ENCODE measurements at regions not wholly inside any gene's neighbourhood (a gene's known extent, or its start where the extent isn't known, plus 50 kb on each side); places are given as distances from the start of the nearest gene placed in this dataset.
"Not testable (repeated sequence)": the region's sequence is repeated elsewhere in the genome, so short reads cannot be mapped to it uniquely, and the experiment has no call there.

GRCh38 chr12:90481748-90482147 is 473.2 kb downstream of the CCER1 start:
- no peak for DNase-seq (ENCODE audit: low read depth)
- no peak for TF ChIP-seq CTCF (conservative IDR thresholded peaks at IDR 0.05; ENCODE audit: control insufficient read depth, insufficient read depth, low read depth, low read length)
- H3K4me3 ChIP-seq (ENCODE audit: control insufficient read depth, low read depth, low read length): no peak overlapping the region

DNA sequence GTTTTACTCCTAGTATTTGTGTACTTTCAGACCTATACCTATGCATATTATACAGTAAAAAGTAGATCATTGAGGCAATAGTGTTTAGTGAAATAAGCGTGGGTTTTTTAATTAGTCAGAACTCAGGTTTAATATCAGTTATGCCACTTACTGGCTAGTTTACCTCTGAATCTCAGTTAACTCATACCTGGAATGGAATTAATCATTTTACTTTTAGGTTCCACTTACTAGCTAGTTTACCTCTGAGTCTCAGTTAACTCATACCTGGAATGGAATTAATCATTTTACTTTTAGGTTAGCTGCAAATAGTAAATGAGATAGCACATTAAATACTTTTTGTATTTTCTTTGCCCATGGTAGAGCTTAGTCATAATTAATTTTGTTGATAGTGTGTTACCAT is 475.7 kb downstream of the CCER1 start:
- TF ChIP-seq CTCF (conservative IDR thresholded peaks at IDR 0.05; ENCODE audit: control insufficient read depth, insufficient read depth, low read depth, low read length): no peak
- no peak for DNase-seq (ENCODE audit: low read depth)
- H3K4me3 ChIP-seq (ENCODE audit: control insufficient read depth, low read depth, low read length): no peak overlapping the region

DNA sequence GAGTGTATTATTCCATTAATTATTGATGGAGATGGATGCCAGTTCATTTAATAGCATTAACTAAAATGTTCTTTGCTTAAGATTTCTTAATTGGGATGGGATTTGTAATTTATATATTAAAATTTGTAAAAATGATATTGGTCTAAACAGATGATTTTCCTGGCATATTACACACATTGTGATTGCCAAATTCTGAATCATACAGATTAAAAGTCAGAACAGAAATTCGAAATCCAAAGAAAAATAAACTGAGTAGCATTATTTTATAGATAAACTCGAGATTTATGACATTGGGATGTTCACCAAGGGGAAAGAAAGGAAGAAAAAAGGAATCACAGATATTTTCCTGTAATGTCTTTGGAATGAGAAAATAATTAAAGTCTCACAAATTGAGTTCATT is 481.1 kb downstream of the CCER1 start:
- peak; percentile 4 for DNase-seq (ENCODE audit: low read depth)
- no peak for TF ChIP-seq CTCF (conservative IDR thresholded peaks at IDR 0.05; ENCODE audit: control insufficient read depth, insufficient read depth, low read depth, low read length)
- no peak overlapping the region for H3K4me3 ChIP-seq (ENCODE audit: control insufficient read depth, low read depth, low read length)

- no peak for TF ChIP-seq CTCF (conservative IDR thresholded peaks at IDR 0.05; ENCODE audit: control insufficient read depth, insufficient read depth, low read depth, low read length)
- peak; percentile 22 for DNase-seq (ENCODE audit: low read depth)
- H3K4me3 ChIP-seq (ENCODE audit: control insufficient read depth, low read depth, low read length): no peak overlapping the region
These were observed 494.3 kb downstream of the CCER1 start for GRCh38 chr12:90460681-90461080.

DNA sequence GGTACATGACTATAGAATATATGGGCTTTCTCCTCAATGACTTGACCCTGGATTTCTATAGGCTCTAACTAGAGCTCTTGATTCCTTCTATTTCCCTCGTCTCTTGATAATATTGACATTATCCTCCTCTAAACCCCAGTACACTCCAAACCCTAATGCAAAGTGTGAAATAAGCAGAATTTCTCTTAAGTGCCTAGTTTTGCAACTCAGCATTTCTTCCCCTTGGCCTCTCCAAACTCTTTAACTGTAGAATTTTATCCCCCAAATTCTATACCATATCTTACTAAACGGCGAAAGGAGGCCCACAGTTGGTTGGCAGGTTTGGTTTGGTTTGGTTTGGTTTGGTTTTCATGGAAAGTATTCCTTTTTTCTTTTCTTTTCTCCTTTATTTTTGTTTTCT is 498.7 kb downstream of the CCER1 start:
- H3K4me3 ChIP-seq (ENCODE audit: control insufficient read depth, low read depth, low read length): no peak overlapping the region
- TF ChIP-seq CTCF (conservative IDR thresholded peaks at IDR 0.05; ENCODE audit: control insufficient read depth, insufficient read depth, low read depth, low read length): no peak
- DNase-seq (ENCODE audit: low read depth): no peak

DNA sequence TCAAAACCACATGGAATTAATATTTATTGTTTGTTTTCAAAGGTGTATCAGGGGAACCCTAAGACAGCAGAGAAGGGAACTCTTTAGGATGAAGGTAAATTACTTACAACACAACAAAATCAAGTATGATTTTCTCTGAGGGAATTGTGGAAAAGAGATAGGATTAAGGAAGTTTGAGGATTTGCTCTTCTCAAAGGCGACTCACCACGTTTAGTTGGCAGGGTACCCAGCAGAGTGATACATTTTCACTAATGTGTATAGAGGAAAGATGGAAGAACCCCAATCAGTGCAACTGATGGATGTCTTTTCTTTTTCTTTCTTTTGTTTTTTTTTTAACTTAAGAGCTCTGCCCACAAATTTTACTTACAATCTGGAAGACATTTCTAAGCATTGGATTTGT is 499.2 kb downstream of the CCER1 start:
- peak; percentile 8 for DNase-seq (ENCODE audit: low read depth)
- no peak for TF ChIP-seq CTCF (conservative IDR thresholded peaks at IDR 0.05; ENCODE audit: control insufficient read depth, insufficient read depth, low read depth, low read length)
- H3K4me3 ChIP-seq (ENCODE audit: control insufficient read depth, low read depth, low read length): no peak overlapping the region

GRCh38 chr12:90449611-90450010 is 505.4 kb downstream of the CCER1 start:
- peak; percentile 1 for DNase-seq (ENCODE audit: low read depth)
- TF ChIP-seq CTCF (conservative IDR thresholded peaks at IDR 0.05; ENCODE audit: control insufficient read depth, insufficient read depth, low read depth, low read length): no peak

DNA sequence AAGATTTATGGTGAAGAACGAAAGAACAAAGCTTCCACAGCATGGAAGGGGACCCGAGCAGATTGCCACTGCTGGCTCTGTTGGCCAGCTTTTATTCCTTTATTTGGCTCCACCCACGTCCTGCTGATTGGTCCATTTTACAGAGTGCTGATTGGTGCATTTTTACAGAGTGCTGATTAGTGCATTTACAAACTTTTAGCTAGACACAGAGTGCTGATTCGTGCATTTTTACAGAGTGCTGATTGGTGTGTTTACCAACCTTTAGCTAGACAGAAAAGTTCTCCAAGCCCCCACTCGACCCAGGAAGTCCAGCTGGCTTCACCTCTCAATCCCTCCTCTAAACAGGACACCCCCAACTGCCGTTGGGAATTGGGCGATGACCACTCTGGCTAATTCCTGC is 511.5 kb downstream of the CCER1 start:
- not testable (repeated sequence) for H3K4me3 ChIP-seq (ENCODE audit: control insufficient read depth, low read depth, low read length); DNase-seq (ENCODE audit: low read depth)

More at GRCh38 chr12:90449611-90450010, 505.4 kb downstream of the CCER1 start:
- H3K4me3 ChIP-seq (ENCODE audit: control insufficient read depth, low read depth, low read length): no peak overlapping the region

All from fibroblast of mammary gland (primary cell).